HG03103 (cell line): ENCODE measurements at regions not wholly inside any gene's neighbourhood (a gene's known extent, or its start where the extent isn't known, plus 50 kb on each side); places are given as distances from the start of the nearest gene placed in this dataset.

Experiments used
- ATAC-seq: cut with Tn5 transposase; IDR thresholded peaks from one replicate; pipeline ENCODE4 v1.9.1; 2021; ENCODE audit warnings: low read depth; ENCODE audit not compliant: unreplicated experiment

DNA sequence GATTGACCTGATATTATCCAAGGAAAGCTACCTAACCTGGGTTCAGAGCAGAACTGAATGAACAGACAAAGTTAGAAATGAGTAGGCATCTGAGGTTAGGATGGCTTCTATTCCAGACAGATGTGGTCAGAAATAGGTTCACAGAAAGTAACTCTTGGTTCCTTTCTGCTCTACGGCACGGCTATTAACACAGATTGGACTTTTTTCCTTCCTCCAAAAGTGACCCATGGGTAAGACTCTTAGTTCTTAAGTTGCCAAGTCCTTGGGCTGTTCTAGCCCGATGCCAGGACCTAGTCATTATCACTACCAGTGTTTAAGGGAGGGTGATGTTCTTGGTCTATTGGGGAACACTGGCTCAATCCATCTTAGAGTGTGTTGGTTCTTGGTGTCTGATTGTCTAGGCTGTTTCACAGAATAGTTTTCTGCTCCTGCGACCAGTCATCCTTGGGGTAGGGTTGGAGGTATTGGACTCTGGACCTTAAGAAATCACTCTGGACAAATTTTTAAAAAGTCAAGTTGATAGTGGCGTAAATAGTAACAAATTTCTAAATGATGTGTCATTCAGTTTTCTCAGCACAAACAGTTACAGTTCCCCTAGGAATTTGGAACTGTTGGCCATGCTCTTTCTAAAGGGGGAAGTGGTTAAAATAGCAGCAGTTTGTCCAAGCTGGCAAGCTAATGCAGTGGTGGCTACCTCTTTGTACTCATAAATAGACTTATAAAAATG, 60.1 kb upstream of the MYCBP2 start:
- ATAC-seq, result peak; percentile 51

DNA sequence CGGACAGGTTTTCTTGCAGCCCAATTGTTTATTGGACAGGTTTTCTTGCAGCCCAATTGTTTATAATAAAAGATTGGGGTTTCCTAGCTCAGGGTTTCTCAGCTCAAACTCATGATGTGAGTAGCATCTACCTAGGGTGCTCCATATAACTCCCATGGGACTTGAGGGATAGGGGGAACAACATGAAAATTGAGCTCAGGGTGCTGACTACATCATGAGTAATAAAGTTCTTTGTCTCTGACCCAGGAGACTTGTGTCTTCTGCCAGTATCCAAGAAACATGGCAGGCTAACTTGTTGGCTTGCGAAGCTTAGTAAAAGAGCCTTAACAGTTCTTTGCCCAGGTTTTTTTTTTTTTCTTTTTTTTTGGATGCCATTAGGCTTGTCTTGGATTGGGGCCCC, 59.2 kb upstream of the MYCBP2 start:
- ATAC-seq, result no peak

DNA sequence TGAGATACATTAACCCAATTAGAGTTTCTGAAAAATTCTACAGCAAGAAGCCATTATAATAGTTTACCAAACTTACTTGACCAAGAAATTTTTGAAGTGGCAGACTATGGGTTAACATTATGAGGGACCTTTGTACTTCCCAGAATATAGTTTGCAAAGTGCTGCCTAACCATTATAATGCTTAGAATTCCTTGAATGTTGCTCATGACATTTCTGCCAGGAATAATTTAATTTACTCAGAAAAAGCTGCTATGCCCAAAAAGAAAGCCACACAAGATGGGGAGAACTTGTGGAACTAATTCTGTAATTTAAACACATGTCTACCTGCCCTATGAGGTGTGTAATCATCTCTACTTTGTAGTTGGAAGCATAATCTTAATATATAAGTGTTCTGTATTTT, 58.1 kb upstream of the MYCBP2 start:
- ATAC-seq, result no peak

DNA sequence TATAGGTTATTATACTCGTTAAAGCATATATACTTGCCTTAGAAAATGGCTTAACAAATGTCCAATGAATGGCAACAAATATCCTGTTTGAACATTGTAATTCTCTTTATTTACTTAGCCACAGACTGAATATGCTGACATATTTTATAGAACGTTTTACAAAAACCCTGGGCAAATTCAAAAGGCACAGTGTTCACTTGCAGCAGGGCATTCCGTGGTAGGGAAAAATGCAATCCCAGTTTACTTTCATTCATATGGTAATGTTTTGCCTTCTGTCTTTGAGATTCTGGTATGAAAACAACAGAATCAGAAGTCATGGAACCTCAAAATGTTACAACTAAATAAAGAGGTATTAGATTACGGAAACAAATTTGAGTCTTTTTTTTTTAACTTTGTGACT, 56.2 kb upstream of the MYCBP2 start:
- no peak for ATAC-seq

DNA sequence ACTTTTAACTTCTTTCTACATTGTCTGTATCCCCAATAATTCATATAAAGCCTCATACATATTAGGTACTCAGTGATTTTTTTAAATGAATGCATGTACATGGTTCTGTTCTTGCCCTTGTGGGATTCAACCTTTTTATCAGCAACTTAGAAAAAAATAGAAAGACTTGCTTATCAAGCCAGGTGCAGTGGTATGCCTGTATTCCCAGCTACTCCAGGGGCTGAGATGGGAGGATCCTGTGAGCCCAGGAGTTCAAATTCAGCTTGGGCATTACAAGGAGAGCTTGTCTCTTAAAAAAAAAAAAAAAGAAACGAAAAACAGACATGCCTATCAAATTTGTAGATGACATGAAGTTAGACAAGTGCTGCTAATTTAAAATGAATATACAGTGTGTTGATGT, 54.2 kb upstream of the MYCBP2 start:
- ATAC-seq, result no peak

DNA sequence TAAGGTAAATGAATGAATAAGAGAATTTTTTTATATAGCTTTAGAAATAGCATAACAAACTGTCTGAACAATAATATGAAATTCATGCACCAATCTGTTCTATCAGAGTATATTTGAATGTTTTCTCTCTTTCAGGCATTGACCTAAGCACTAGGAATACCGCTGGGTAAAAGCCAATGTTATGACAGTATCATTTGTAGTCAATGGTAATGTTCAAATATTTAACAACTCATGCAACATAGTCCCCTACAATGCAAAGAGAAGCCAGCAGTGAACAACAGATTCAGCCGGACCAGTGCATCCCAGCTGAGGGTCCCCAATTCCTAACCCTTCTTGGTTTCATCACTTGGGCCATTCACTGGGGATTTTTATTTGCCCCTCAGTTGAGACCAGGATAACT, 52.6 kb upstream of the MYCBP2 start:
- no peak for ATAC-seq

DNA sequence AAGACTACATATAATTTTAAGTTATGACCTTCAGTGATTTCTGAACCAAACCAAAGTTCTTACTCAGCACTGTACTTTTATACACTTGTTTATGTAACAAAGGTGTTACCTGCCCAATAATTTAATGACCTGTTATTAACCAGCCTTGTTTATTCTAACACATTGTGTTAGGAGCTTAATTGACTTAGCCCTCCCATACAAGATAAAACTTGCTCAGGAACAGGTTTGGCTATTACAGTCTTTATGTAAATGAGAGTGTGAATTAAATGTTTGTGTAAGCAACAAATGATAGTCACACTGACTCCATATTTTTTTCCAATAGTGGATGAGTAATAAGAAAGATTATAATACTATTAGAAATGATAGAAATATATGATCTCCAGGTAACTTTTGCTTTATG, 51.8 kb upstream of the MYCBP2 start:
- no peak for ATAC-seq

DNA sequence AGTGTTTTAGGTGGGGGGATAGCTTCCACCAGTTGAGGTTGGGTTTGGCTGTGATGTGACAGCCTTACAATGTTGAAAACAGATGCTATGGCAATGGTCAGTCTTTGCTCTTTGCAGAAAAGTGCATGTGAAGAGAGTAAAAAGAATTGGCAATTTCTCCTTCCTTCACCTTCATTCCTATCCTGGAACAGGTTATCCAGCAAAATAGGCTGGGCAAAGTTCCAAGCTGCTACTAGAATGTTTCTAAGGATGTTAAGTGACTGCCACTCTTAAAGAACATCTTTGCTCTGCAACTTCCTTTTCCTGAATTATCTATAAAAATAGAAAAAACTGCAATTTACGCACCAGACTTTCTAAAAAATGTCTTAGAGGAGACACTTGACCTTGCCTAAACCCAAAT, 50.1 kb upstream of the MYCBP2 start:
- ATAC-seq, result no peak
